H1 (cell line): ENCODE measurements at regions not wholly inside any gene's neighbourhood (a gene's known extent, or its start where the extent isn't known, plus 50 kb on each side); places are given as distances from the start of the nearest gene placed in this dataset.

Experiments
- CTCF ChIA-PET: fragments of 300-600 bp; sonication (Branson Sonifier 250); formaldehyde crosslinking; loops from one replicate; lab custom pipeline; 2021; ENCODE audit not compliant: partially characterized antibody; lab: Charles Lee
- POLR2A ChIA-PET: fragments of 300-600 bp; sonication (Branson Sonifier 250); formaldehyde crosslinking; loops from one replicate; lab custom pipeline; 2021; ENCODE audit warnings: inconsistent platforms; ENCODE audit not compliant: partially characterized antibody; lab: Charles Lee
- DNase-seq, 2 experiments: peaks; one replicate each; pipeline versions ENCODE4 v3.0.0 to v3.0.0-alpha.2; 2010 to 2022; ENCODE audit warnings: low spot score in 2 of 2, low read depth in 1 of 2, mixed read lengths in 1 of 2
- FAIRE-seq: peaks from 2 replicates; lab custom pipeline; 2011; peaks lifted over from hg19 to GRCh38; lab: Jason Lieb, UNC
- H2AFZ ChIP-seq: 2 replicates; pipeline ENCODE4 v1.8.1; 2012; ENCODE audit warnings: low read length, inconsistent platforms
- H2AK5ac ChIP-seq: 2 replicates; pipeline ENCODE4 v1.6.1; 2013; ENCODE audit warnings: low read depth, low read length
- H2BK120ac ChIP-seq: replicated peaks from 2 replicates; pipeline ENCODE3; 2013; ENCODE audit warnings: low read depth, low read length, inconsistent platforms
- H2BK12ac ChIP-seq: 2 replicates; pipeline ENCODE4 v1.6.1; 2013; ENCODE audit warnings: low read depth, low read length
- H2BK15ac ChIP-seq: 2 replicates; pipeline ENCODE4 v1.6.1; 2013; ENCODE audit warnings: low read length
- H2BK20ac ChIP-seq: 2 replicates; pipeline ENCODE4 v1.6.1; 2013; ENCODE audit warnings: low read length
- H2BK5ac ChIP-seq: 2 replicates; pipeline ENCODE4 v1.6.1; 2013; ENCODE audit warnings: low read depth, low read length
- H3K14ac ChIP-seq: 2 replicates; pipeline ENCODE4 v1.6.1; 2013; ENCODE audit warnings: inconsistent platforms; ENCODE audit not compliant: insufficient read length
- H3K18ac ChIP-seq: 2 replicates; pipeline ENCODE4 v1.6.1; 2013; ENCODE audit warnings: low read length; ENCODE audit errors: extremely low read depth
- H3K23ac ChIP-seq: 2 replicates; pipeline ENCODE4 v1.6.1; 2013; ENCODE audit warnings: inconsistent platforms; ENCODE audit not compliant: insufficient read length
- H3K23me2 ChIP-seq: 2 replicates; pipeline ENCODE4 v1.6.1; 2013; ENCODE audit warnings: low read depth, low read length
- H3K27ac ChIP-seq: 2 replicates; pipeline ENCODE4 v1.6.1; 2011; ENCODE audit warnings: low read depth, low read length, inconsistent platforms
- H3K27me3 ChIP-seq, 4 experiments: replicated peaks in 1 of 4; 1 replicate in 1 of 4; 2 replicates in 3 of 4; pipeline versions ENCODE4 v1.6.1 to v1.8.1; 2011 to 2013; ENCODE audit warnings: low read length in 3 of 4, mild to moderate bottlenecking in 3 of 4, inconsistent platforms in 2 of 4, mixed read lengths in 2 of 4, moderate library complexity in 1 of 4; ENCODE audit not compliant: control insufficient read depth in 3 of 4, insufficient read depth in 3 of 4; ENCODE audit errors: extremely low read depth in 1 of 4
- H3K36me3 ChIP-seq, 4 experiments: 2 replicates each; pipeline versions ENCODE4 v1.6.1 to v1.8.1; 2011 to 2013; ENCODE audit warnings: mild to moderate bottlenecking in 4 of 4, low read length in 3 of 4, moderate library complexity in 2 of 4, control low read depth in 1 of 4, inconsistent platforms in 1 of 4; ENCODE audit not compliant: insufficient read depth in 4 of 4, control insufficient read depth in 2 of 4
- H3K4ac ChIP-seq: replicated peaks from 2 replicates; pipeline ENCODE3; 2013; ENCODE audit warnings: low read length, low read depth, mixed read lengths, inconsistent platforms; ENCODE audit not compliant: insufficient read length
- H3K4me1 ChIP-seq, 4 experiments: replicated peaks in 1 of 4; 1 replicate in 1 of 4; 2 replicates in 3 of 4; pipeline versions ENCODE4 v1.6.1 to v1.8.1; 2011 to 2013; ENCODE audit warnings: low read length in 3 of 4, inconsistent platforms in 2 of 4, mixed read lengths in 1 of 4; ENCODE audit not compliant: insufficient read depth in 4 of 4, control insufficient read depth in 3 of 4
- H3K4me2 ChIP-seq, 2 experiments: 2 replicates each; pipeline versions ENCODE4 v1.6.1 to v1.8.1; 2011 to 2013; ENCODE audit warnings: low read depth in 2 of 2, low read length in 2 of 2, control low read depth in 1 of 2, inconsistent platforms in 1 of 2, mild to moderate bottlenecking in 1 of 2; ENCODE audit not compliant: insufficient read depth in 1 of 2
- H3K4me3 ChIP-seq, 4 experiments: fragments of 200-600, 300-600 bp in 1 of 4; sonication (generic), shearing (Covaris generic), sonication (Bioruptor Twin) in 1 of 4; 2 replicates each; pipeline versions ENCODE4 v1.5.1 to v1.8.1; 2011 to 2016; ENCODE audit warnings: low read length in 4 of 4, low read depth in 3 of 4, control low read depth in 2 of 4, inconsistent platforms in 2 of 4, mild to moderate bottlenecking in 2 of 4, mixed read lengths in 1 of 4, moderate library complexity in 1 of 4; ENCODE audit not compliant: insufficient read depth in 2 of 4; ENCODE audit errors: extremely low read depth in 1 of 4
- H3K56ac ChIP-seq: replicated peaks from 2 replicates; pipeline ENCODE3; 2013; ENCODE audit warnings: low read depth, mild to moderate bottlenecking, mixed read lengths, low read length, inconsistent platforms; ENCODE audit not compliant: insufficient read length
- H3K79me1 ChIP-seq: 2 replicates; pipeline ENCODE4 v1.6.1; 2013; ENCODE audit warnings: low read depth, low read length, control low read depth
- H3K79me2 ChIP-seq, 2 experiments: 2 replicates each; pipeline versions ENCODE4 v1.6.1 to v1.8.1; 2012 to 2013; ENCODE audit warnings: low read length in 2 of 2, mild to moderate bottlenecking in 2 of 2, inconsistent platforms in 1 of 2; ENCODE audit not compliant: insufficient read depth in 2 of 2, control insufficient read depth in 1 of 2
- H3K9ac ChIP-seq, 4 experiments: replicated peaks in 1 of 4; 1 replicate in 1 of 4; 2 replicates in 3 of 4; pipeline versions ENCODE4 v1.6.1 to v1.8.1; 2011 to 2013; ENCODE audit warnings: low read depth in 3 of 4, low read length in 3 of 4, control low read depth in 2 of 4, mild to moderate bottlenecking in 2 of 4, moderate library complexity in 2 of 4, inconsistent platforms in 1 of 4; ENCODE audit errors: extremely low read depth in 1 of 4
- H3K9me3 ChIP-seq, 2 experiments: 2 replicates each; pipeline versions ENCODE4 v1.6.1 to v1.8.1; 2012 to 2013; ENCODE audit warnings: mild to moderate bottlenecking in 2 of 2, moderate library complexity in 2 of 2, control low read depth in 1 of 2, inconsistent platforms in 1 of 2, low read depth in 1 of 2, low read length in 1 of 2, mixed read lengths in 1 of 2; ENCODE audit not compliant: insufficient read depth in 2 of 2
- H4K20me1 ChIP-seq, 2 experiments: replicated peaks in 1 of 2; 2 replicates each; pipeline versions ENCODE3 to v1.8.1; 2011 to 2013; ENCODE audit warnings: inconsistent platforms in 2 of 2, low read length in 2 of 2, mild to moderate bottlenecking in 1 of 2; ENCODE audit not compliant: insufficient read depth in 2 of 2, control insufficient read depth in 1 of 2
- H4K5ac ChIP-seq: 2 replicates; pipeline ENCODE4 v1.6.1; 2013; ENCODE audit warnings: low read length, low read depth, mixed read lengths, inconsistent platforms; ENCODE audit not compliant: insufficient read length
- H4K8ac ChIP-seq: 2 replicates; pipeline ENCODE4 v1.8.0; 2013; ENCODE audit warnings: mild to moderate bottlenecking, moderate library complexity, low read length, inconsistent platforms; ENCODE audit not compliant: insufficient read depth; ENCODE audit errors: extremely low read depth
- H4K91ac ChIP-seq: replicated peaks from 2 replicates; pipeline ENCODE3; 2013; ENCODE audit warnings: low read length, mixed read lengths, inconsistent platforms; ENCODE audit not compliant: insufficient read length
- ASH2L ChIP-seq: fragments of 200-600, 300-600 bp; sonication (generic); IDR thresholded peaks from one replicate; pipeline ENCODE4 v1.7.1; 2017; ENCODE audit warnings: low read length
- CHD2 ChIP-seq: IDR thresholded peaks from 2 replicates; pipeline ENCODE4 v1.6.1; 2012; ENCODE audit warnings: low read length, improper control_type of control experiment
- EZH2 ChIP-seq: fragments of 200-600 bp; sonication (generic); IDR thresholded peaks from 2 replicates; pipeline ENCODE4 v1.7.1; 2012; ENCODE audit warnings: low read depth, mild to moderate bottlenecking, moderate library complexity, low read length, inconsistent platforms; ENCODE audit not compliant: severe bottlenecking
- NANOG ChIP-seq: IDR thresholded peaks from 2 replicates; pipeline ENCODE4 v1.6.1; 2011; ENCODE audit warnings: low read length, low read depth, mild to moderate bottlenecking, inconsistent platforms; ENCODE audit not compliant: insufficient read depth, poor library complexity, severe bottlenecking
- POLR2A ChIP-seq, 2 experiments: IDR thresholded peaks; 1 replicate in 1 of 2; 2 replicates in 1 of 2; pipeline ENCODE4 v1.6.1; 2011; ENCODE audit warnings: low read depth in 2 of 2, low read length in 2 of 2, mild to moderate bottlenecking in 2 of 2; ENCODE audit errors: control extremely low read depth in 1 of 2
- SAP30 ChIP-seq: fragments of 300-600 bp; sonication (generic); IDR thresholded peaks from 2 replicates; pipeline ENCODE4 v1.7.1; 2012; ENCODE audit warnings: low read length, moderate library complexity, mild to moderate bottlenecking, inconsistent platforms; ENCODE audit not compliant: insufficient read depth, insufficient replicate concordance
- SP4 ChIP-seq: IDR thresholded peaks from 2 replicates; pipeline ENCODE4 v1.6.1; 2012; ENCODE audit warnings: low read length, inconsistent platforms
- SRF ChIP-seq: IDR thresholded peaks from 2 replicates; pipeline ENCODE4 v1.6.1; 2011; ENCODE audit warnings: mild to moderate bottlenecking, low read depth, low read length, moderate library complexity
- TAF7 ChIP-seq: optimal IDR thresholded peaks from 2 replicates; pipeline ENCODE3; 2011; ENCODE audit warnings: low read depth, mild to moderate bottlenecking, inconsistent platforms, low read length, moderate library complexity, borderline replicate concordance
- TBP ChIP-seq: IDR thresholded peaks from 2 replicates; pipeline ENCODE4 v1.6.1; 2011; ENCODE audit warnings: low read depth, low read length, improper control_type of control experiment
- TEAD4 ChIP-seq: IDR thresholded peaks from 2 replicates; pipeline ENCODE4 v1.6.1; 2012; ENCODE audit warnings: low read depth, low read length, inconsistent platforms, mixed read lengths
- ZNF274 ChIP-seq: IDR thresholded peaks from 2 replicates; pipeline ENCODE4 v1.7.0; 2012; ENCODE audit warnings: low read length, borderline replicate concordance; ENCODE audit errors: extremely low read depth
- WGBS, 2 experiments: shearing (Covaris generic) in 1 of 2; methylation state at CpG; one replicate each; pipeline versions ENCODE4 v1.1.6 to v1.1.7; 2013 to 2015; ENCODE audit warnings: low lambda C conversion rate in 2 of 2, mixed read lengths in 2 of 2, inconsistent platforms in 1 of 2, low coverage in 1 of 2, missing lambda C conversion rate in 1 of 2; ENCODE audit not compliant: insufficient replicate concordance in 2 of 2, insufficient coverage in 1 of 2, insufficient read length in 1 of 2; ENCODE audit errors: extremely low coverage in 1 of 2, missing lambda C conversion rate in 1 of 2; 5-methylcytosine and 5-hydroxymethylcytosine counted together

- no peaks in the 10 kb centered on the region for H4K20me1 ChIP-seq
- H3K79me2 ChIP-seq, result no peaks in the 10 kb centered on the region
- 97% methylated on average over 3 of the region's 3 CpGs; no CpG with 5 or more reads in 1 of the 2 experiments for WGBS, 2 experiments
- no peak overlapping the region for H3K23ac ChIP-seq
- H3K4me1 ChIP-seq, result no peaks in the 10 kb centered on the region
- H3K9me3 ChIP-seq, result no peaks in the 10 kb centered on the region
- H2AK5ac ChIP-seq, result no peak overlapping the region
- no peak overlapping the region for H2BK12ac ChIP-seq
- H3K18ac ChIP-seq, result no peak overlapping the region
- H2BK5ac ChIP-seq, result no peak overlapping the region
- no peaks in the 10 kb centered on the region for H3K23me2 ChIP-seq
- H2BK120ac ChIP-seq, result no peak overlapping the region
- no peak overlapping the region for H3K4ac ChIP-seq
- no peaks in the 10 kb centered on the region for H3K79me1 ChIP-seq
- no peak overlapping the region for H2BK15ac ChIP-seq
- H3K4me3 ChIP-seq, result no peak overlapping the region
- H2AFZ ChIP-seq, result no peak overlapping the region
- H4K91ac ChIP-seq, result no peak overlapping the region
- no peak overlapping the region for H4K8ac ChIP-seq
- no peak overlapping the region for H3K56ac ChIP-seq
- no peak overlapping the region for H4K5ac ChIP-seq
- FAIRE-seq, result no peak
- H3K36me3 ChIP-seq, result no peaks in the 10 kb centered on the region; a peak in 1 of 8 replicates
- DNase-seq, result no peak
- no peak overlapping the region for H3K14ac ChIP-seq
- ChIA-PET POLR2A (no interaction called here), CTCF (interaction anchor here (0.6 kb wide), 1 partner anchor 91 kb away, joined by 3 read pairs; no protein-coding TSS in a partner anchor)
- H3K27me3 ChIP-seq, result no peaks in the 10 kb centered on the region
- no peak overlapping the region for H3K4me2 ChIP-seq
- no peak overlapping the region for H2BK20ac ChIP-seq
- H3K27ac ChIP-seq, result no peak overlapping the region
- H3K9ac ChIP-seq, result no peak overlapping the region
- TF ChIP-seq CHD2, result no peak
- no peak for TF ChIP-seq NANOG
- TF ChIP-seq ZNF274, result no peak
- no peak for TF ChIP-seq ASH2L
- TF ChIP-seq SRF, result no peak
- TF ChIP-seq SP4, result no peak
- no peak for TF ChIP-seq TAF7
- no peak for TF ChIP-seq EZH2
- TF ChIP-seq SAP30, result no peak
- no peak for TF ChIP-seq TEAD4
- TF ChIP-seq TBP, result no peak
- TF ChIP-seq POLR2A (IDR thresholded peaks at IDR 0.05; ENCODE audit: control extremely low read depth in 1 of 2, low read depth in 2 of 2, low read length in 2 of 2), result no peak
Observed at GRCh38 chr2:51998890-51999289, 967.0 kb upstream of the NRXN1 start.
